ENCODE measurements at regions not wholly inside any gene's neighbourhood (a gene's known extent, or its start where the extent isn't known, plus 50 kb on each side); places are given as distances from the start of the nearest gene placed in this dataset.
A peak's percentile ranks its signal among the peaks of the same experiment; 100 is the strongest.

DNA sequence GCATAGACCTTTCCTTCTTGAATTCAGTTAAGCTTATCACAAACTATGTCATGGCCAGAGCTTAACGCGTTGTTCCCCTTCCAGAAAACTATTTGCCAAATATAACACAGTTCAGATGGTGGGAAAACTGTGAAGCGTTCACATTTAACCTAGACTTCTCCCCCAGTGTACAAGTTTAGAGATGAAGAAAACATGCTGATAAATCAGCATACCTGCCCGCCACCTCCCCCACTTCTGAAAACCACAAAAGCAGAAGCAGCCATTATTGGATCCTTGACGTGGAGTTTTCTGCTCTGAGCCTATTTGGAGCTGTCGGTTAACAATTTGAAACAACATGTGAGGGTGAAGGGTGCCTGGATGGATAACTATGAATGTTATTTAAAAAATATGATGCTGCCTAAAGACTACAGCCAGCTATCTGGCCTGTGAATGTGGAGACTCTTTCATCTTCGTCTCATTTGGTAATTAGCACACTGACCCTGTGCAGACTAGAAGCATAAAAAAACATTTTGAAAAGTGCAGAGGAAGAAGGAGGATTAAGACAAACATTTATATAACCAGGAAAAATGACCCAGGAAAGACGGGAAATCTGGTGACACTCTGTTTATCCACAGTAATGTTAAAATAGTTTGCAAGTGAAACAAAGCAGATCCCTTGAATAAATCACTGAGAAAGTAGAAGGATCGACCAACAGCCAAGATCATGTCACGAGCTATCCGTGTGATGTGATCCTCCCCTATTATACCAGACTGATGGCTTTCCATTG is 408.2 kb downstream of the AEBP2 start:
- Mint-ChIP-seq H3K4me1 (no peaks in the 10 kb centered on the region), H3K4me3 (no peak overlapping the region), H3K36me3 (no peaks in the 10 kb centered on the region), H3K9me3 (peaks cover 2 to 20% (median 5%) of the 10 kb centered on the region in 7 donors), H3K27me3 (no peaks in the 10 kb centered on the region), H3K27ac (no peak overlapping the region)
- no peak for ATAC-seq (ENCODE audit: low read depth in 2 of 2)
- no peak for DNase-seq

GRCh38 chr12:19848421-19848820 is 409.1 kb downstream of the AEBP2 start:
- ATAC-seq (ENCODE audit: low read depth in 2 of 2) = no peak
- H3K27ac Mint-ChIP-seq = no peak overlapping the region
- peaks cover 3 to 20% (median 5%) of the 10 kb centered on the region in 7 donors for H3K9me3 Mint-ChIP-seq
- H3K36me3 Mint-ChIP-seq = no peaks in the 10 kb centered on the region
- no peak for DNase-seq
- H3K27me3 Mint-ChIP-seq = no peaks in the 10 kb centered on the region
- no peaks in the 10 kb centered on the region for H3K4me1 Mint-ChIP-seq
- H3K4me3 Mint-ChIP-seq = no peak overlapping the region

GRCh38 chr12:19849208-19849607 is 409.9 kb downstream of the AEBP2 start:
- Mint-ChIP-seq H3K4me1 (no peaks in the 10 kb centered on the region), H3K9me3 (peaks cover 2 to 20% (median 5%) of the 10 kb centered on the region in 7 donors), H3K4me3 (no peak overlapping the region), H3K27me3 (no peaks in the 10 kb centered on the region), H3K27ac (no peak overlapping the region), H3K36me3 (no peaks in the 10 kb centered on the region)
- no peak for ATAC-seq (ENCODE audit: low read depth in 2 of 2)
- no peak for DNase-seq

- H3K27ac Mint-ChIP-seq = no peak overlapping the region
- peaks cover 0 to 1% (median 0%) of the 10 kb centered on the region in 3 donors for H3K27me3 Mint-ChIP-seq
- ATAC-seq (ENCODE audit: low read depth in 2 of 2) (no peak), DNase-seq (no peak)
- no peak overlapping the region for H3K4me3 Mint-ChIP-seq
- H3K36me3 Mint-ChIP-seq = no peaks in the 10 kb centered on the region
- H3K9me3 Mint-ChIP-seq = peaks cover 2 to 20% (median 8%) of the 10 kb centered on the region in 7 donors
- H3K4me1 Mint-ChIP-seq = no peaks in the 10 kb centered on the region
Observed at GRCh38 chr12:19850346-19851065, 411.2 kb downstream of the AEBP2 start.

GRCh38 chr12:19852100-19852855 is 413.0 kb downstream of the AEBP2 start:
- DNase-seq = no peak
- no peak for ATAC-seq (ENCODE audit: low read depth in 2 of 2)
- peaks cover 0 to 4% (median 0%) of the 10 kb centered on the region in 3 donors for H3K27me3 Mint-ChIP-seq

GRCh38 chr12:19855851-19856250 is 416.6 kb downstream of the AEBP2 start:
- no peak for DNase-seq
- Mint-ChIP-seq H3K27me3 (peaks cover 0 to 4% (median 0%) of the 10 kb centered on the region in 3 donors), H3K4me1 (no peaks in the 10 kb centered on the region), H3K36me3 (no peaks in the 10 kb centered on the region), H3K27ac (no peak overlapping the region), H3K4me3 (no peak overlapping the region), H3K9me3 (peaks cover 0 to 9% (median 5%) of the 10 kb centered on the region in 7 donors)
- no peak for ATAC-seq (ENCODE audit: low read depth in 2 of 2)

More at GRCh38 chr12:19852100-19852855, 413.0 kb downstream of the AEBP2 start:
- H3K36me3 Mint-ChIP-seq = no peaks in the 10 kb centered on the region
- H3K9me3 Mint-ChIP-seq = peaks cover 2 to 20% (median 8%) of the 10 kb centered on the region in 7 donors
- no peak overlapping the region for H3K4me3 Mint-ChIP-seq
- H3K4me1 Mint-ChIP-seq = no peaks in the 10 kb centered on the region
- no peak overlapping the region for H3K27ac Mint-ChIP-seq

GRCh38 chr12:19856389-19856788 is 417.1 kb downstream of the AEBP2 start:
- Mint-ChIP-seq H3K27me3 (peaks cover 0 to 4% (median 0%) of the 10 kb centered on the region in 3 donors), H3K4me1 (no peaks in the 10 kb centered on the region), H3K9me3 (peaks cover 0 to 15% (median 3%) of the 10 kb centered on the region in 7 donors), H3K27ac (no peak overlapping the region), H3K36me3 (no peaks in the 10 kb centered on the region), H3K4me3 (no peak overlapping the region)
- DNase-seq (no peak), ATAC-seq (ENCODE audit: low read depth in 2 of 2) (no peak)

- no peak overlapping the region for H3K27ac Mint-ChIP-seq
- H3K4me1 Mint-ChIP-seq = no peaks in the 10 kb centered on the region
- peaks cover 0 to 4% (median 0%) of the 10 kb centered on the region in 3 donors for H3K27me3 Mint-ChIP-seq
- no peak for ATAC-seq (ENCODE audit: low read depth in 2 of 2)
- H3K36me3 Mint-ChIP-seq = no peaks in the 10 kb centered on the region
- no peak for DNase-seq
- peaks cover 0 to 17% (median 5%) of the 10 kb centered on the region in 7 donors for H3K9me3 Mint-ChIP-seq
- no peak overlapping the region for H3K4me3 Mint-ChIP-seq
Observed at GRCh38 chr12:19857204-19857603, 417.9 kb downstream of the AEBP2 start.

DNA sequence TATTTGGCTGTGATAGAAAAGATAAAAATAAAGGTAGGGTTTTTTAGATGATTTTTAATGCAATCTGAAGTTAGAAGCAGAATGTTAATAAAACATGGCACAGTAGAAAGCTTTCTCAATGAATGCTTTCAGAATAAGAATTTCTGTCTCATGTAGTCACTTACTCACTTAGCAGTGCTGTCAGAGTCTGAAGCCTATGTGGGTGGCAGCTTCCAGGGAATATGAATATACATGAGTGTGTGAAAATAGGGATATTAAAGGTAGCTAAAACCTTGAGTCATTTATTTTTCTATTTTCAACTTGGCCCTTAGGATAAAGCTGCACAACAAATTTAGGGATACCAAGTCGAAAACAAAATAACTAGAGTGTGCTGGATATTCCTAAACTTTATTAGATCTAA is 427.9 kb downstream of the AEBP2 start:
- Mint-ChIP-seq H3K4me1 (no peaks in the 10 kb centered on the region), H3K27ac (no peak overlapping the region), H3K36me3 (no peaks in the 10 kb centered on the region), H3K9me3 (peaks cover 0 to 7% (median 0%) of the 10 kb centered on the region in 7 donors), H3K4me3 (no peak overlapping the region), H3K27me3 (no peaks in the 10 kb centered on the region)
- DNase-seq (no peak), ATAC-seq (ENCODE audit: low read depth in 2 of 2) (no peak)

DNA sequence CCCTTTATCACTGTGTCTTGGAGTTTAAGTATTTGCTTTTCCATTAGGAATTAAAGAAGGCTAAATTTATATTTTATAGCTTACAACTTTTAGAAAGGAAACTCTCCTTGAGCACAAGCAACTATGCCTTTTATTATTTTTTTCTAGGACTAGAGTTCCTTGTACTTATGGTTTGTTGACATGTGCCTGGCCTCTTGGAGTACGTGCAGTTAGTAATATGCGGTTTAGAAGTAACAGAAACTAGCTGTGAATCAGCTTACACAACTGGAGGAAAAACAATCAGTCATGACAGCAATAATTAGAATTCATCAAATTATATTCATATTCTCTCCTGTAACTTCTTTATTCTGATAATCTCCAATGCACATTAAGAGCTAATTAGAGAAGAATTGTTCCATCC is 428.7 kb downstream of the AEBP2 start:
- Mint-ChIP-seq H3K27me3 (no peaks in the 10 kb centered on the region), H3K27ac (no peak overlapping the region), H3K36me3 (no peaks in the 10 kb centered on the region), H3K4me1 (no peaks in the 10 kb centered on the region), H3K4me3 (no peak overlapping the region), H3K9me3 (peaks cover 0 to 7% (median 0%) of the 10 kb centered on the region in 7 donors)
- DNase-seq (no peak), ATAC-seq (ENCODE audit: low read depth in 2 of 2) (no peak)

- Mint-ChIP-seq H3K27me3 (no peaks in the 10 kb centered on the region), H3K36me3 (no peaks in the 10 kb centered on the region), H3K4me1 (no peaks in the 10 kb centered on the region), H3K27ac (no peak overlapping the region), H3K4me3 (no peak overlapping the region), H3K9me3 (peaks cover 0 to 7% (median 0%) of the 10 kb centered on the region in 7 donors)
- no peak for ATAC-seq (ENCODE audit: low read depth in 2 of 2)
- no peak for DNase-seq
Observed at GRCh38 chr12:19869413-19869812, 430.1 kb downstream of the AEBP2 start.

GRCh38 chr12:19872621-19873540 is 433.6 kb downstream of the AEBP2 start:
- peaks cover 0 to 11% (median 0%) of the 10 kb centered on the region in 7 donors for H3K9me3 Mint-ChIP-seq
- no peaks in the 10 kb centered on the region for H3K27me3 Mint-ChIP-seq
- no peaks in the 10 kb centered on the region for H3K4me1 Mint-ChIP-seq
- no peak for ATAC-seq (ENCODE audit: low read depth in 2 of 2)
- no peak overlapping the region for H3K4me3 Mint-ChIP-seq
- DNase-seq = no peak
- H3K36me3 Mint-ChIP-seq = no peaks in the 10 kb centered on the region
- peak overlapping the region in 1 of 6 donors; percentile 40 for H3K27ac Mint-ChIP-seq

GRCh38 chr12:19880076-19880475 is 440.8 kb downstream of the AEBP2 start:
- no peak for DNase-seq
- Mint-ChIP-seq H3K36me3 (no peaks in the 10 kb centered on the region), H3K4me3 (no peak overlapping the region), H3K4me1 (no peaks in the 10 kb centered on the region), H3K27ac (no peak overlapping the region), H3K27me3 (no peaks in the 10 kb centered on the region), H3K9me3 (peaks cover 0 to 10% (median 5%) of the 10 kb centered on the region in 7 donors)
- ATAC-seq (ENCODE audit: low read depth in 2 of 2) = no peak
